ENCODE measurements at regions not wholly inside any gene's neighbourhood (a gene's known extent, or its start where the extent isn't known, plus 50 kb on each side); places are given as distances from the start of the nearest gene placed in this dataset.
A peak's percentile ranks its signal among the peaks of the same experiment; 100 is the strongest.

DNA sequence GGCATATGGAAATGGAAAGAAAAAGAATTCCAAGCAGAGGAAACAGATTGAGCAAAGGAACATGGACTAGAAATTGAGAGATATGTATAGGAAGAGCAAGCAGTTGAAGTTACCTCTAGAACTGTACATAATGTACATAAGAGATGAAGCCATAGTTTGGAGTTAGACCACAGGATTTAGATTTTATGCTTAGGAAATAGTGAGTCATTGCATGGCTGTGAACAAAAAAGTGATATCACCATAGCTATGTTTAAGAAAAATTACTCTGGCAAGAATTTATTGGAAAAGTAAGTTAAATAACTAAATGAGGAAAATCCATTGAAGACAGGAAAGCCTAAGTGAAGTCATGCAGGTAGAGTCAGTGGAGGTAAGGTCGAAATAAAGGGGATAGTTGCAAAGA, 99.4 kb upstream of the GALNT5 start:
- DNase-seq (ENCODE audit: low read depth in 2 of 2), result peak; percentile 53 to 77
- Histone ChIP-seq H3K79me2 (ENCODE audit: control insufficient read depth, insufficient read depth, low read length) (no peaks in the 10 kb centered on the region), H3K27me3 (ENCODE audit: control insufficient read depth, insufficient read depth, low read length) (no peaks in the 10 kb centered on the region), H3K36me3 (ENCODE audit: control insufficient read depth, insufficient read depth, low read length) (no peaks in the 10 kb centered on the region), H3K4me2 (ENCODE audit: extremely low read depth, insufficient read depth, low read length) (no peak overlapping the region), H3K4me3 (replicated peaks in 1 of 4; ENCODE audit: control extremely low read depth in 1 of 4, insufficient read depth in 1 of 4, low read depth in 3 of 4, low read length in 4 of 4) (no peak overlapping the region), H3K27ac (ENCODE audit: insufficient read depth, low read length) (no peak overlapping the region), H3K9me3 (ENCODE audit: control insufficient read depth, insufficient read depth, low read depth, low read length) (no peaks in the 10 kb centered on the region), H3K9ac (ENCODE audit: insufficient read depth, low read length) (no peak overlapping the region), H4K20me1 (ENCODE audit: control insufficient read depth, extremely low read depth, insufficient read depth, low read length) (no peaks in the 10 kb centered on the region), H2AFZ (ENCODE audit: low read length) (no peak overlapping the region), H3K4me1 (ENCODE audit: control insufficient read depth, extremely low read depth, insufficient read depth, low read length) (no peaks in the 10 kb centered on the region)
- TF ChIP-seq EZH2 (IDR thresholded peaks at IDR 0.05; ENCODE audit: low read length, missing control alignments), result no peak
- TF ChIP-seq, protein P1, sequence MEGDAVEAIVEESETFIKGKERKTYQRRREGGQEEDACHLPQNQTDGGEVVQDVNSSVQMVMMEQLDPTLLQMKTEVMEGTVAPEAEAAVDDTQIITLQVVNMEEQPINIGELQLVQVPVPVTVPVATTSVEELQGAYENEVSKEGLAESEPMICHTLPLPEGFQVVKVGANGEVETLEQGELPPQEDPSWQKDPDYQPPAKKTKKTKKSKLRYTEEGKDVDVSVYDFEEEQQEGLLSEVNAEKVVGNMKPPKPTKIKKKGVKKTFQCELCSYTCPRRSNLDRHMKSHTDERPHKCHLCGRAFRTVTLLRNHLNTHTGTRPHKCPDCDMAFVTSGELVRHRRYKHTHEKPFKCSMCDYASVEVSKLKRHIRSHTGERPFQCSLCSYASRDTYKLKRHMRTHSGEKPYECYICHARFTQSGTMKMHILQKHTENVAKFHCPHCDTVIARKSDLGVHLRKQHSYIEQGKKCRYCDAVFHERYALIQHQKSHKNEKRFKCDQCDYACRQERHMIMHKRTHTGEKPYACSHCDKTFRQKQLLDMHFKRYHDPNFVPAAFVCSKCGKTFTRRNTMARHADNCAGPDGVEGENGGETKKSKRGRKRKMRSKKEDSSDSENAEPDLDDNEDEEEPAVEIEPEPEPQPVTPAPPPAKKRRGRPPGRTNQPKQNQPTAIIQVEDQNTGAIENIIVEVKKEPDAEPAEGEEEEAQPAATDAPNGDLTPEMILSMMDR (conservative IDR thresholded peaks at IDR 0.05 in 1 of 2, IDR thresholded peaks at IDR 0.05 in 1 of 2; ENCODE audit: low read depth in 1 of 2, low read length in 2 of 2), result no peak

DNA sequence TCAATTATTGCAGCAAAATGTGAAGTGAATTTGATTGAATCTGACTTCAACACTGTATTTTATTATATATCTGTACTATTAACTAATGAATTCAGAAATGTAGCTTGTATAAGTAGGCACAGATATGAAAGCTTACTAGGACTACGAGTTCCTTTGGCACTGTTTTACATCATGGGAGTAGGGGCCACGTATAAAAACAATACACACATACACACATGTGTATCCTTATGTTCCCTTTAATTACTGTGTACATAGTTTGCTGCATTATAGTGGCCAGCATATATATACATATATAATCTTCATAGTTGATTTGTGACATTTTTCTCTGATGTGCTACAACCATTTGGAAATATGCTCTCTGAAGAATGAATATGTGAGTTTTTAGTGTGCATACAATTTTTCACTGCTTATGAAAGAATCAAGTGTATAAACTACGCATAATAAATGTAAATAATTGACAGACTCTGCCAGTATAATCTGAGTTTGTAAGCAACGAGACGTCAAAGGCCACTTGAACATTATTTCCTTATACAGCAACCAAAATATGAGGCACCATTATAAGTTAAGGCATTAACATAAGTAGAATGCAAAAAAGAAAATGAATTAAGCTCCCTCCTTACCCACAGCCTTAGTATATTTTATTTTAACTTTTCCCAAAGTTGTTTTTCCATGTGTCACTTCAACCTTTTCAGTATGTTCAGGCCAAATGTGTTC, 98.1 kb upstream of the GALNT5 start:
- H3K4me3 ChIP-seq (replicated peaks in 1 of 4; ENCODE audit: control extremely low read depth in 1 of 4, insufficient read depth in 1 of 4, low read depth in 3 of 4, low read length in 4 of 4), result no peak overlapping the region
- H3K79me2 ChIP-seq (ENCODE audit: control insufficient read depth, insufficient read depth, low read length), result no peaks in the 10 kb centered on the region
- no peaks in the 10 kb centered on the region for H3K4me1 ChIP-seq (ENCODE audit: control insufficient read depth, extremely low read depth, insufficient read depth, low read length)
- no peaks in the 10 kb centered on the region for H3K9me3 ChIP-seq (ENCODE audit: control insufficient read depth, insufficient read depth, low read depth, low read length)
- no peak overlapping the region for H3K27ac ChIP-seq (ENCODE audit: insufficient read depth, low read length)
- no peaks in the 10 kb centered on the region for H4K20me1 ChIP-seq (ENCODE audit: control insufficient read depth, extremely low read depth, insufficient read depth, low read length)
- H3K27me3 ChIP-seq (ENCODE audit: control insufficient read depth, insufficient read depth, low read length), result no peaks in the 10 kb centered on the region
- DNase-seq (ENCODE audit: low read depth in 2 of 2), result no peak
- H3K4me2 ChIP-seq (ENCODE audit: extremely low read depth, insufficient read depth, low read length), result no peak overlapping the region
- no peak overlapping the region for H2AFZ ChIP-seq (ENCODE audit: low read length)
- H3K9ac ChIP-seq (ENCODE audit: insufficient read depth, low read length), result no peak overlapping the region
- H3K36me3 ChIP-seq (ENCODE audit: control insufficient read depth, insufficient read depth, low read length), result no peaks in the 10 kb centered on the region
- no peak for TF ChIP-seq EZH2 (IDR thresholded peaks at IDR 0.05; ENCODE audit: low read length, missing control alignments)
- TF ChIP-seq, protein P1 (conservative IDR thresholded peaks at IDR 0.05 in 1 of 2, IDR thresholded peaks at IDR 0.05 in 1 of 2; ENCODE audit: low read depth in 1 of 2, low read length in 2 of 2), result no peak

DNA sequence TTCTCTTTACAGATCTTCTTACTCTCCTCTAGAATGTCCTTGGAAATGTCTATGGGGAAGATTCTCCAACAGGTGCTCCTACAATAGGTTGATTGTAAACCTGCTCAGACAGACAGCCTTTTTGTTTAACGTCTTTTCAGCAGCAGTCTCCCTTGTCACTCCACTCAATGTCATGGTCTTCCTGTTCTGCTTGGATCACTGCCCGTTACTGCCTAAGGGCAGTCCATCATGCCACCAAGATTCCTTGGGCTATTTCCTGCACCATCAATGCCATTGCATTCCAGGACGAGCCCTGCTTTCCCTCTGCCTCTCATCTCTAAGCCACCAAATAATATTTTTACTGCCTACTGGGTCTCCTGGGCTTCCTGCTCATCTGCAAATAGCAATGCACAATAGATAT, 97.4 kb upstream of the GALNT5 start:
- no peaks in the 10 kb centered on the region for H3K36me3 ChIP-seq (ENCODE audit: control insufficient read depth, insufficient read depth, low read length)
- H3K79me2 ChIP-seq (ENCODE audit: control insufficient read depth, insufficient read depth, low read length), result no peaks in the 10 kb centered on the region
- no peak overlapping the region for H3K4me2 ChIP-seq (ENCODE audit: extremely low read depth, insufficient read depth, low read length)
- H3K9me3 ChIP-seq (ENCODE audit: control insufficient read depth, insufficient read depth, low read depth, low read length), result no peaks in the 10 kb centered on the region
- no peaks in the 10 kb centered on the region for H3K27me3 ChIP-seq (ENCODE audit: control insufficient read depth, insufficient read depth, low read length)
- TF ChIP-seq, protein P1 (conservative IDR thresholded peaks at IDR 0.05 in 1 of 2, IDR thresholded peaks at IDR 0.05 in 1 of 2; ENCODE audit: low read depth in 1 of 2, low read length in 2 of 2), result no peak
- TF ChIP-seq EZH2 (IDR thresholded peaks at IDR 0.05; ENCODE audit: low read length, missing control alignments), result no peak
- H3K9ac ChIP-seq (ENCODE audit: insufficient read depth, low read length), result no peak overlapping the region
- no peak for DNase-seq (ENCODE audit: low read depth in 2 of 2)
- no peak overlapping the region for H3K27ac ChIP-seq (ENCODE audit: insufficient read depth, low read length)
- H4K20me1 ChIP-seq (ENCODE audit: control insufficient read depth, extremely low read depth, insufficient read depth, low read length), result no peaks in the 10 kb centered on the region
- H3K4me3 ChIP-seq (replicated peaks in 1 of 4; ENCODE audit: control extremely low read depth in 1 of 4, insufficient read depth in 1 of 4, low read depth in 3 of 4, low read length in 4 of 4), result no peak overlapping the region
- H3K4me1 ChIP-seq (ENCODE audit: control insufficient read depth, extremely low read depth, insufficient read depth, low read length), result no peaks in the 10 kb centered on the region
- H2AFZ ChIP-seq (ENCODE audit: low read length), result no peak overlapping the region

Measured in fibroblast of lung (primary cell).